Loucy (cell line): ENCODE measurements at regions not wholly inside any gene's neighbourhood (a gene's known extent, or its start where the extent isn't known, plus 50 kb on each side); places are given as distances from the start of the nearest gene placed in this dataset.

Source experiments
- H2AFZ ChIP-seq: fragments of 200-600 bp; sonication (generic); 2 replicates; pipeline ENCODE4 v1.6.0; 2016; ENCODE audit warnings: antibody characterized with exemption, mild to moderate bottlenecking, low read length, moderate library complexity
- H3F3A ChIP-seq: fragments of 200-600 bp; 2 replicates; pipeline ENCODE4 v1.6.0; 2016; ENCODE audit warnings: antibody characterized with exemption, low read depth, mild to moderate bottlenecking
- H3K27me3 ChIP-seq: fragments of 200-600 bp; sonication (generic); 2 replicates; pipeline ENCODE4 v1.6.1; 2014; ENCODE audit warnings: low read length, mild to moderate bottlenecking; ENCODE audit not compliant: insufficient read depth, poor library complexity, severe bottlenecking
- H3K36me3 ChIP-seq: fragments of 200-600 bp; sonication (generic); 2 replicates; pipeline ENCODE4 v1.6.1; 2016; ENCODE audit warnings: low read length; ENCODE audit not compliant: insufficient read depth
- H3K4me1 ChIP-seq: fragments of 200-600 bp; sonication (generic); 2 replicates; pipeline ENCODE4 v1.5.1; 2014; ENCODE audit warnings: low read length, mild to moderate bottlenecking; ENCODE audit not compliant: insufficient read depth, poor library complexity, severe bottlenecking
- H3K4me2 ChIP-seq: fragments of 200-600 bp; sonication (generic); 2 replicates; pipeline ENCODE4 v1.6.0; 2014; ENCODE audit warnings: antibody characterized with exemption, low read length, low read depth, mild to moderate bottlenecking; ENCODE audit not compliant: poor library complexity, severe bottlenecking
- H3K4me3 ChIP-seq: fragments of 200-600 bp; sonication (generic); 2 replicates; pipeline ENCODE4 v1.5.1; 2014; ENCODE audit warnings: low read length, mild to moderate bottlenecking, mixed read lengths; ENCODE audit not compliant: poor library complexity, severe bottlenecking
- H3K79me2 ChIP-seq: fragments of 200-600 bp; sonication (generic); 2 replicates; pipeline ENCODE4 v1.6.1; 2014; ENCODE audit warnings: low read length; ENCODE audit not compliant: insufficient read depth
- H3K9ac ChIP-seq: fragments of 200-600 bp; sonication (generic); 2 replicates; pipeline ENCODE4 v1.6.0; 2014; ENCODE audit warnings: mild to moderate bottlenecking, low read depth, low read length, moderate library complexity; ENCODE audit not compliant: poor library complexity, severe bottlenecking
- H3K9me2 ChIP-seq: fragments of 200-600 bp; sonication (generic); replicated peaks from 2 replicates; pipeline ENCODE4 v1.6.1; 2016; ENCODE audit warnings: low read depth, low read length, mixed read lengths
- H3K9me3 ChIP-seq: fragments of 200-600 bp; sonication (generic); 2 replicates; pipeline ENCODE4 v1.6.1; 2014; ENCODE audit warnings: mild to moderate bottlenecking, antibody characterized with exemption, low read length, low read depth; ENCODE audit not compliant: insufficient read depth
- H4K20me1 ChIP-seq: fragments of 200-600 bp; sonication (generic); 2 replicates; pipeline ENCODE4 v1.6.0; 2014; ENCODE audit warnings: antibody characterized with exemption, low read length, mild to moderate bottlenecking; ENCODE audit not compliant: insufficient read depth, poor library complexity, severe bottlenecking
- CTCF ChIP-seq: fragments of 200-600 bp; sonication (generic); conservative IDR thresholded peaks from 2 replicates; pipeline ENCODE4 v1.5.1; 2014; ENCODE audit warnings: mild to moderate bottlenecking, antibody characterized with exemption, low read length
- EZH2phosphoT487 ChIP-seq: fragments of 200-600 bp; IDR thresholded peaks from 2 replicates; pipeline ENCODE4 v1.6.1; 2018; ENCODE audit warnings: antibody characterized with exemption, mild to moderate bottlenecking, moderate library complexity, borderline replicate concordance

GRCh38 chr20:33923740-33924139, 70.0 kb upstream of the RALY start:
- Histone ChIP-seq H3K79me2 (no peaks in the 10 kb centered on the region), H3K36me3 (no peaks in the 10 kb centered on the region), H3K27me3 (no peaks in the 10 kb centered on the region), H3K4me3 (no peak overlapping the region), H3K9me2 (no peaks in the 10 kb centered on the region), H3K9ac (no peak overlapping the region), H3F3A (no peaks in the 10 kb centered on the region), H4K20me1 (no peaks in the 10 kb centered on the region), H3K4me2 (no peak overlapping the region), H3K9me3 (no peaks in the 10 kb centered on the region), H3K4me1 (no peaks in the 10 kb centered on the region), H2AFZ (no peak overlapping the region)
- TF ChIP-seq EZH2phosphoT487 (no peak), CTCF (no peak)

- no peaks in the 10 kb centered on the region for H3K9me3 ChIP-seq
- H3K4me1 ChIP-seq, result no peaks in the 10 kb centered on the region
- no peak overlapping the region for H3K4me2 ChIP-seq
- no peaks in the 10 kb centered on the region for H3K79me2 ChIP-seq
- no peak overlapping the region for H3K9ac ChIP-seq
- H3K9me2 ChIP-seq, result no peaks in the 10 kb centered on the region
- H3K36me3 ChIP-seq, result no peaks in the 10 kb centered on the region
- no peak for TF ChIP-seq EZH2phosphoT487
- TF ChIP-seq CTCF, result no peak
- H2AFZ ChIP-seq, result no peak overlapping the region
- H3K4me3 ChIP-seq, result no peak overlapping the region
- no peaks in the 10 kb centered on the region for H3K27me3 ChIP-seq
- H3F3A ChIP-seq, result no peaks in the 10 kb centered on the region
- H4K20me1 ChIP-seq, result no peaks in the 10 kb centered on the region
These were observed 67.8 kb upstream of the RALY start for GRCh38 chr20:33925867-33926266.

GRCh38 chr20:33926425-33926824, 67.3 kb upstream of the RALY start:
- no peaks in the 10 kb centered on the region for H3K79me2 ChIP-seq
- H2AFZ ChIP-seq, result no peak overlapping the region
- H3K4me2 ChIP-seq, result no peak overlapping the region
- no peaks in the 10 kb centered on the region for H3K36me3 ChIP-seq
- H3K27me3 ChIP-seq, result no peaks in the 10 kb centered on the region
- no peaks in the 10 kb centered on the region for H3K9me3 ChIP-seq
- TF ChIP-seq CTCF (no peak), EZH2phosphoT487 (no peak)
- H3K9me2 ChIP-seq, result no peaks in the 10 kb centered on the region
- H3K4me1 ChIP-seq, result no peaks in the 10 kb centered on the region
- no peaks in the 10 kb centered on the region for H4K20me1 ChIP-seq
- H3K9ac ChIP-seq, result no peak overlapping the region
- no peak overlapping the region for H3K4me3 ChIP-seq
- H3F3A ChIP-seq, result no peaks in the 10 kb centered on the region
